ENCODE measurements at regions not wholly inside any gene's neighbourhood (a gene's known extent, or its start where the extent isn't known, plus 50 kb on each side); places are given as distances from the start of the nearest gene placed in this dataset.
"Not testable (repeated sequence)": the region's sequence is repeated elsewhere in the genome, so short reads cannot be mapped to it uniquely, and the experiment has no call there.

DNA sequence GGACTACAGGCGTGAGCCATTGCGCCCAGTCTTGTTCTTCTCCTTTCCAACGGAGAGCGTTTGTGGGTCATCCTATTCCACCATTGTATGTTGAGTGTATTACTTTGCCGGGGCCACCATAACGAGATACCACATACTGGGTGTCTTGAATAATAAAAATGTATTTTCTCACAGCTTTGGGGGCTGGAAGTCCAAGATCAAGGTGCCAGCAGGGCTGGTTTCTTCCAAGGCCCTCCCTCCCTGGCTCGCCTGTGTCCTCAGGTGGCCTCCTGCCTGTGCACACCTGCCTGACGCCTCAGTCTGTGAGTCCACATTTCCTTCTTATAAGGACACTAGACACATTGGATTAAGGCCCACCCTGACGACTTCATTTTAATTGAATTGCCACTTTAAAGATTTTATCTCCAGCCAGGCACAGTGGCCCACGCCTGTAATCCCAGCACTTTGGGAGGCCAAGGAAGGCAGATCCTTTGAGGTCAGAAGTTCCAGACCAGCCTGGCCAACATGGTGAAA lies 175.1 kb downstream of the C9orf50 start:
- intact Hi-C loops (cut with micrococcal nuclease) (no loop called here), dilution Hi-C loops (cut with MboI; ENCODE audit: extremely low pct_ligation_motif_present, low sequenced_read_pairs) (no loop called here)
- H3K79me2 ChIP-seq (ENCODE audit: control insufficient read depth, insufficient read depth, low read length), result no peaks in the 10 kb centered on the region
- no peaks in the 10 kb centered on the region for H3K9me3 ChIP-seq (replicated peaks; ENCODE audit: control insufficient read depth, insufficient read depth, low read length)
- no peak overlapping the region for H3K27ac ChIP-seq (ENCODE audit: insufficient read depth, low read depth, low read length)
- ChIA-PET CTCF (no interaction called here), POLR2A (no interaction called here)
- DNase-seq (ENCODE audit: low read depth, low spot score) (no peak), FAIRE-seq (no peak)
- H3K4me3 ChIP-seq (replicated peaks in 1 of 3; ENCODE audit: insufficient read depth in 1 of 3, low read depth in 1 of 3, low read length in 3 of 3), result no peak overlapping the region
- H2AFZ ChIP-seq (ENCODE audit: low read depth, low read length), result no peak overlapping the region
- H3K36me3 ChIP-seq (ENCODE audit: control insufficient read depth in 2 of 2, extremely low read depth in 1 of 2, insufficient read depth in 2 of 2, low read length in 2 of 2), result no peaks in the 10 kb centered on the region
- TF ChIP-seq, protein P1, sequence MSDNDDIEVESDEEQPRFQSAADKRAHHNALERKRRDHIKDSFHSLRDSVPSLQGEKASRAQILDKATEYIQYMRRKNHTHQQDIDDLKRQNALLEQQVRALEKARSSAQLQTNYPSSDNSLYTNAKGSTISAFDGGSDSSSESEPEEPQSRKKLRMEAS (IDR thresholded peaks at IDR 0.05; ENCODE audit: insufficient read depth, insufficient read length), result no peak
- TF ChIP-seq FOS (IDR thresholded peaks at IDR 0.05; ENCODE audit: borderline replicate concordance, insufficient read depth, low read length) (no peak), JUN (IDR thresholded peaks at IDR 0.05; ENCODE audit: borderline replicate concordance, insufficient read depth, insufficient read length, low read depth) (no peak), POLR2AphosphoS5 (IDR thresholded peaks at IDR 0.05; ENCODE audit: insufficient read depth, low read depth, low read length) (no peak), EZH2 (IDR thresholded peaks at IDR 0.05; ENCODE audit: borderline replicate concordance, low read depth, low read length, severe bottlenecking) (no peak), MYC (IDR thresholded peaks at IDR 0.05; ENCODE audit: low read depth, low read length) (no peak), GATA2 (IDR thresholded peaks at IDR 0.05; ENCODE audit: insufficient read depth, insufficient read length, low read depth, low read length) (no peak), POLR2A (IDR thresholded peaks at IDR 0.05; ENCODE audit: low read depth, low read length) (no peak)
- TF ChIP-seq, protein P2, sequence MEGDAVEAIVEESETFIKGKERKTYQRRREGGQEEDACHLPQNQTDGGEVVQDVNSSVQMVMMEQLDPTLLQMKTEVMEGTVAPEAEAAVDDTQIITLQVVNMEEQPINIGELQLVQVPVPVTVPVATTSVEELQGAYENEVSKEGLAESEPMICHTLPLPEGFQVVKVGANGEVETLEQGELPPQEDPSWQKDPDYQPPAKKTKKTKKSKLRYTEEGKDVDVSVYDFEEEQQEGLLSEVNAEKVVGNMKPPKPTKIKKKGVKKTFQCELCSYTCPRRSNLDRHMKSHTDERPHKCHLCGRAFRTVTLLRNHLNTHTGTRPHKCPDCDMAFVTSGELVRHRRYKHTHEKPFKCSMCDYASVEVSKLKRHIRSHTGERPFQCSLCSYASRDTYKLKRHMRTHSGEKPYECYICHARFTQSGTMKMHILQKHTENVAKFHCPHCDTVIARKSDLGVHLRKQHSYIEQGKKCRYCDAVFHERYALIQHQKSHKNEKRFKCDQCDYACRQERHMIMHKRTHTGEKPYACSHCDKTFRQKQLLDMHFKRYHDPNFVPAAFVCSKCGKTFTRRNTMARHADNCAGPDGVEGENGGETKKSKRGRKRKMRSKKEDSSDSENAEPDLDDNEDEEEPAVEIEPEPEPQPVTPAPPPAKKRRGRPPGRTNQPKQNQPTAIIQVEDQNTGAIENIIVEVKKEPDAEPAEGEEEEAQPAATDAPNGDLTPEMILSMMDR (IDR thresholded peaks at IDR 0.05; ENCODE audit: extremely low read depth in 1 of 2, insufficient read depth in 1 of 2, low read depth in 1 of 2, low read length in 2 of 2), result no peak
- BruUV-seq (replicated peaks), result no TSS peak
- no peak overlapping the region for H3K4me2 ChIP-seq (ENCODE audit: insufficient read depth, low read length)
- no peaks in the 10 kb centered on the region for H4K20me1 ChIP-seq (replicated peaks; ENCODE audit: control insufficient read depth, extremely low read depth, insufficient read depth, low read length)
- H3K9ac ChIP-seq (replicated peaks; ENCODE audit: extremely low read depth, insufficient read depth, low read length), result no peak overlapping the region
- peaks cover 0 to 2% of the 10 kb centered on the region in 2 experiments for H3K27me3 ChIP-seq (ENCODE audit: control insufficient read depth in 2 of 2, insufficient read depth in 2 of 2, low read length in 2 of 2)
- H3K4me1 ChIP-seq (ENCODE audit: control insufficient read depth, extremely low read depth, insufficient read depth, low read length), result no peaks in the 10 kb centered on the region
- no peaks in the 10 kb centered on the region for H3K9me1 ChIP-seq (replicated peaks; ENCODE audit: control insufficient read depth, extremely low read depth, insufficient read depth, low read length)

DNA sequence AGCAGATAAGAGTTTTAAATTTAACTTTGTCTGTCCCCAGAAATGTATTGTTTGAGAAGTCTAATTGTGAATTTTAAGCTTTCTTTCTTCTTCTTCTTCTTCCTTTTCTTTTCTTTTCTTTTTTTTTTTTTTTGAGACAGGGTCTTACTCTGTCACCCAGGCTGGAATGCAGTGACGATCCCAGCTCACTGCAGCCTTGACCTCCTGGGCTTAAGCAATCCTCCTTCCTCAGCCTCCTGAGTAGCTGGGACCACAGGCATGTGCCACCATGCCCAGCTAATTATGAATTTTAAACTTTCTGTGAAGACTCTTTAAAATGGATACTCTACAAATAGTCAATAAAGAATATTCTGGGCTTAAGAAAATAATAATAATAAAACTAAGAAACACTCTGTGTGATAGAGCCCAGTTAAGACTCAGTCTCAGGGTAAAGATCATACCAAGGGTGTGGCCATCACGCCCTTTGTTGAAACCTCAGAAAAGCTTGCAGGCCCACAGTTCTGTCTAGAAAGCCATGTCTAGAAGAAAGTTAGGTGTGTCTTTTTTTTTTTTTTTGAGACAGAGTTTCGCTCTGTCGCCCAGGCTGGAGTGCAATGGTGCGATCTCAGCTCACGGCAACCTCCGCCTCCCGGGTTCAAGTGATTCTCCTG lies 177.3 kb downstream of the C9orf50 start:
- H2AFZ ChIP-seq (ENCODE audit: low read depth, low read length); H3K4me3 ChIP-seq (replicated peaks in 1 of 3; ENCODE audit: insufficient read depth in 1 of 3, low read depth in 1 of 3, low read length in 3 of 3); CTCF ChIA-PET; BruUV-seq (replicated peaks); H4K20me1 ChIP-seq (replicated peaks; ENCODE audit: control insufficient read depth, extremely low read depth, insufficient read depth, low read length); H3K9ac ChIP-seq (replicated peaks; ENCODE audit: extremely low read depth, insufficient read depth, low read length); intact Hi-C loops (cut with micrococcal nuclease); H3K79me2 ChIP-seq (ENCODE audit: control insufficient read depth, insufficient read depth, low read length); DNase-seq (ENCODE audit: low read depth, low spot score); H3K36me3 ChIP-seq (ENCODE audit: control insufficient read depth in 2 of 2, extremely low read depth in 1 of 2, insufficient read depth in 2 of 2, low read length in 2 of 2); H3K4me1 ChIP-seq (ENCODE audit: control insufficient read depth, extremely low read depth, insufficient read depth, low read length); H3K9me1 ChIP-seq (replicated peaks; ENCODE audit: control insufficient read depth, extremely low read depth, insufficient read depth, low read length); H3K27ac ChIP-seq (ENCODE audit: insufficient read depth, low read depth, low read length); H3K9me3 ChIP-seq (replicated peaks; ENCODE audit: control insufficient read depth, insufficient read depth, low read length); dilution Hi-C loops (cut with MboI; ENCODE audit: extremely low pct_ligation_motif_present, low sequenced_read_pairs); POLR2A ChIA-PET; FAIRE-seq; H3K4me2 ChIP-seq (ENCODE audit: insufficient read depth, low read length): not testable (repeated sequence)
- peaks cover 9 to 10% of the 10 kb centered on the region in 2 experiments for H3K27me3 ChIP-seq (ENCODE audit: control insufficient read depth in 2 of 2, insufficient read depth in 2 of 2, low read length in 2 of 2)

Data from endothelial cell of umbilical vein (primary cell).